ENCODE measurements at regions not wholly inside any gene's neighbourhood (a gene's known extent, or its start where the extent isn't known, plus 50 kb on each side); places are given as distances from the start of the nearest gene placed in this dataset.

GRCh38 chr14:101235335-101236103 lies 325.8 kb upstream of the DIO3 start:
- peak; percentile 14 for DNase-seq (ENCODE audit: low read depth)
- no peak overlapping the region for H3K4me3 ChIP-seq (ENCODE audit: low read length)
- peak; percentile 49 for TF ChIP-seq CTCF (IDR thresholded peaks at IDR 0.05; ENCODE audit: insufficient read depth, low read depth, low read length, missing control alignments)

- no peak overlapping the region for H3K4me3 ChIP-seq (ENCODE audit: low read length)
- DNase-seq (ENCODE audit: low read depth), result no peak
- TF ChIP-seq CTCF (IDR thresholded peaks at IDR 0.05; ENCODE audit: insufficient read depth, low read depth, low read length, missing control alignments), result no peak
Observed at GRCh38 chr14:101236496-101237251, 324.6 kb upstream of the DIO3 start.

- no peak overlapping the region for H3K4me3 ChIP-seq (ENCODE audit: low read length)
- TF ChIP-seq CTCF (IDR thresholded peaks at IDR 0.05; ENCODE audit: insufficient read depth, low read depth, low read length, missing control alignments), result no peak
Observed at GRCh38 chr14:101237252-101237616, 324.1 kb upstream of the DIO3 start.

GRCh38 chr14:101239065-101239464 lies 322.2 kb upstream of the DIO3 start:
- no peak for TF ChIP-seq CTCF (IDR thresholded peaks at IDR 0.05; ENCODE audit: insufficient read depth, low read depth, low read length, missing control alignments)
- DNase-seq (ENCODE audit: low read depth), result no peak
- H3K4me3 ChIP-seq (ENCODE audit: low read length), result no peak overlapping the region

More at GRCh38 chr14:101237252-101237616, 324.1 kb upstream of the DIO3 start:
- no peak for DNase-seq (ENCODE audit: low read depth)

- TF ChIP-seq CTCF (IDR thresholded peaks at IDR 0.05; ENCODE audit: insufficient read depth, low read depth, low read length, missing control alignments), result no peak
- no peak for DNase-seq (ENCODE audit: low read depth)
- H3K4me3 ChIP-seq (ENCODE audit: low read length), result no peak overlapping the region
Observed at GRCh38 chr14:101241147-101241546, 320.1 kb upstream of the DIO3 start.

GRCh38 chr14:101241807-101242278 lies 319.5 kb upstream of the DIO3 start:
- H3K4me3 ChIP-seq (ENCODE audit: low read length), result no peak overlapping the region
- no peak for TF ChIP-seq CTCF (IDR thresholded peaks at IDR 0.05; ENCODE audit: insufficient read depth, low read depth, low read length, missing control alignments)
- DNase-seq (ENCODE audit: low read depth), result no peak

All from epithelial cell of esophagus (primary cell).